GM13977 (cell line): ENCODE measurements at regions not wholly inside any gene's neighbourhood (a gene's known extent, or its start where the extent isn't known, plus 50 kb on each side); places are given as distances from the start of the nearest gene placed in this dataset.

Source experiments
- DNase-seq: peaks from one replicate; pipeline ENCODE4 v3.0.0; 2012; ENCODE audit warnings: low spot score
- CTCF ChIP-seq: IDR thresholded peaks from 2 replicates; pipeline ENCODE4 v1.5.1; 2012; ENCODE audit warnings: mild to moderate bottlenecking, control low read depth; ENCODE audit not compliant: insufficient read depth; ENCODE audit errors: extremely low read depth, missing control alignments
- in situ Hi-C: fragments of 300-500 bp; cut with MboI; formaldehyde crosslinking; loops from one replicate; pipeline ENCODE4 v1.12.0; 2022; ENCODE audit warnings: low sequenced_read_pairs, low pct_unique_long_range_greater_than_20kb, mixed read lengths, inconsistent platforms; ENCODE audit not compliant: unreplicated experiment

GRCh38 chr10:131773370-131774343 lies 127.2 kb upstream of the PPP2R2D start:
- no peak for DNase-seq
- in situ Hi-C loops: no loop called here
- TF ChIP-seq CTCF: no peak

GRCh38 chr10:131774681-131775085 lies 126.1 kb upstream of the PPP2R2D start:
- TF ChIP-seq CTCF: no peak
- in situ Hi-C loops: no loop called here

GRCh38 chr10:131775433-131775832 lies 125.4 kb upstream of the PPP2R2D start:
- in situ Hi-C loops: no loop called here
- no peak for TF ChIP-seq CTCF
- no peak for DNase-seq

More at GRCh38 chr10:131774681-131775085, 126.1 kb upstream of the PPP2R2D start:
- no peak for DNase-seq

- DNase-seq: no peak
- TF ChIP-seq CTCF: no peak
- in situ Hi-C loops: no loop called here
These were observed 125.0 kb upstream of the PPP2R2D start for GRCh38 chr10:131775833-131776232.

GRCh38 chr10:131776496-131776895 lies 124.3 kb upstream of the PPP2R2D start:
- TF ChIP-seq CTCF: no peak
- no peak for DNase-seq
- in situ Hi-C loops: no loop called here

GRCh38 chr10:131777162-131777561 lies 123.6 kb upstream of the PPP2R2D start:
- in situ Hi-C loops: no loop called here
- TF ChIP-seq CTCF: no peak
- no peak for DNase-seq

GRCh38 chr10:131777921-131778320 lies 122.9 kb upstream of the PPP2R2D start:
- no peak for TF ChIP-seq CTCF
- in situ Hi-C loops: no loop called here
- DNase-seq: no peak
